Loucy (cell line): ENCODE measurements at regions not wholly inside any gene's neighbourhood (a gene's known extent, or its start where the extent isn't known, plus 50 kb on each side); places are given as distances from the start of the nearest gene placed in this dataset.

Source experiments
- H2AFZ ChIP-seq: fragments of 200-600 bp; sonication (generic); 2 replicates; pipeline ENCODE4 v1.6.0; 2016; ENCODE audit warnings: antibody characterized with exemption, mild to moderate bottlenecking, low read length, moderate library complexity
- H3F3A ChIP-seq: fragments of 200-600 bp; 2 replicates; pipeline ENCODE4 v1.6.0; 2016; ENCODE audit warnings: antibody characterized with exemption, low read depth, mild to moderate bottlenecking
- H3K27me3 ChIP-seq: fragments of 200-600 bp; sonication (generic); 2 replicates; pipeline ENCODE4 v1.6.1; 2014; ENCODE audit warnings: low read length, mild to moderate bottlenecking; ENCODE audit not compliant: insufficient read depth, poor library complexity, severe bottlenecking
- H3K36me3 ChIP-seq: fragments of 200-600 bp; sonication (generic); 2 replicates; pipeline ENCODE4 v1.6.1; 2016; ENCODE audit warnings: low read length; ENCODE audit not compliant: insufficient read depth
- H3K4me1 ChIP-seq: fragments of 200-600 bp; sonication (generic); 2 replicates; pipeline ENCODE4 v1.5.1; 2014; ENCODE audit warnings: low read length, mild to moderate bottlenecking; ENCODE audit not compliant: insufficient read depth, poor library complexity, severe bottlenecking
- H3K4me2 ChIP-seq: fragments of 200-600 bp; sonication (generic); 2 replicates; pipeline ENCODE4 v1.6.0; 2014; ENCODE audit warnings: antibody characterized with exemption, low read length, low read depth, mild to moderate bottlenecking; ENCODE audit not compliant: poor library complexity, severe bottlenecking
- H3K4me3 ChIP-seq: fragments of 200-600 bp; sonication (generic); 2 replicates; pipeline ENCODE4 v1.5.1; 2014; ENCODE audit warnings: low read length, mild to moderate bottlenecking, mixed read lengths; ENCODE audit not compliant: poor library complexity, severe bottlenecking
- H3K79me2 ChIP-seq: fragments of 200-600 bp; sonication (generic); 2 replicates; pipeline ENCODE4 v1.6.1; 2014; ENCODE audit warnings: low read length; ENCODE audit not compliant: insufficient read depth
- H3K9ac ChIP-seq: fragments of 200-600 bp; sonication (generic); 2 replicates; pipeline ENCODE4 v1.6.0; 2014; ENCODE audit warnings: mild to moderate bottlenecking, low read depth, low read length, moderate library complexity; ENCODE audit not compliant: poor library complexity, severe bottlenecking
- H3K9me2 ChIP-seq: fragments of 200-600 bp; sonication (generic); replicated peaks from 2 replicates; pipeline ENCODE4 v1.6.1; 2016; ENCODE audit warnings: low read depth, low read length, mixed read lengths
- H3K9me3 ChIP-seq: fragments of 200-600 bp; sonication (generic); 2 replicates; pipeline ENCODE4 v1.6.1; 2014; ENCODE audit warnings: mild to moderate bottlenecking, antibody characterized with exemption, low read length, low read depth; ENCODE audit not compliant: insufficient read depth
- H4K20me1 ChIP-seq: fragments of 200-600 bp; sonication (generic); 2 replicates; pipeline ENCODE4 v1.6.0; 2014; ENCODE audit warnings: antibody characterized with exemption, low read length, mild to moderate bottlenecking; ENCODE audit not compliant: insufficient read depth, poor library complexity, severe bottlenecking
- CTCF ChIP-seq: fragments of 200-600 bp; sonication (generic); conservative IDR thresholded peaks from 2 replicates; pipeline ENCODE4 v1.5.1; 2014; ENCODE audit warnings: mild to moderate bottlenecking, antibody characterized with exemption, low read length
- EZH2phosphoT487 ChIP-seq: fragments of 200-600 bp; IDR thresholded peaks from 2 replicates; pipeline ENCODE4 v1.6.1; 2018; ENCODE audit warnings: antibody characterized with exemption, mild to moderate bottlenecking, moderate library complexity, borderline replicate concordance

DNA sequence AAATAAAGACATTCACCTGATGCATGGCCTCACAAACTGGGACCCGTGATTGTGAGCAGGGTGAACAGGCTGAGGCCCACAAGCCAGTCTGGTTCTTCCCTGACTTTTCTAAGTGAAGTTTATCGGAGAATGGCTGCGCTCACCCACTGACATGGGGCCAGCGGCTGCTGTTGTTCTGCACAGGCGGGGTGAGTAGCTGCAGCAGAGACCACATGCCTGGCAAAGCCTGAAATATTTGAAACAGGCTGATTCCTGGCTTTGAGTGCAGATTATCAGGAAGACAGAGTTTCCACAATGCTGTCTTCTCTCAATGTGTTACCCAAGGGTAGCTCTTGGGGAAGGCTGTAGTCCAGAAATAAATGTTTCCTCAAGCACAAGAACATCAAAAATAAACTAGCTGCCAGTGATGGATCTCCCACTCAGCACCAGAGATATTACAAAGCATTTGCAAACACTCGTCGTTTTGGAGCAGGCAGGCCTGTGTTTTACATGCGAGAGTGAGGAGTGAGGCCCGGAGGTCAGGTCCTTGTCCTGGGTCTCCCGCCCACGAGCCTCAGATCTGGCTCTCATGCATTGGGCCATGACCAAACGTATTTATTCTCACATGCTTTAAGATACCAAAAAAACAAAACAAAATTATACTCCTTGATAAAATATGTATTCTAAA is 647.1 kb downstream of the GALR1 start:
- TF ChIP-seq EZH2phosphoT487 (no peak), CTCF (no peak)

DNA sequence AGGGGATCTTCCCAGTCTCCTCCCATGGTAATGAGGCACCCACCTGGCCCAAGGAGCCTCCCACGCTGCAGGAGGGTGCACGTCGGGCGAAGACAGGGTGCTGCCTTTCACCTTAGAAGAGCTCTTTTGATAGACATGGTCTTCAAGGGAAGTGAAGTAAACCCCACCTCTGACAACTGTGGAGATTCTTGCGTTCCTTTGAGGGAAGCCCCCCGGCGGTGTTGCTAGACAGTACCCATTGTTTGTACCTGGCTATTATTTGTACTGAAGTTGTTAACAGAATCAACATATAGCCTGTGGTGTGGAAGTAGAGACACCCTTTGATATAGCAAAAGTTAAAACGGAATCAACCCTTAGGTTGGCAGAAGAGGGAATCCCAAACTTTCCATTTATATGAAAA is 648.0 kb downstream of the GALR1 start:
- H4K20me1 ChIP-seq, result no peaks in the 10 kb centered on the region
- H3K9me2 ChIP-seq, result no peaks in the 10 kb centered on the region
- no peak overlapping the region for H3K4me3 ChIP-seq
- no peak for TF ChIP-seq EZH2phosphoT487
- TF ChIP-seq CTCF, result no peak
- H3K27me3 ChIP-seq, result no peaks in the 10 kb centered on the region
- no peaks in the 10 kb centered on the region for H3F3A ChIP-seq
- H3K36me3 ChIP-seq, result no peaks in the 10 kb centered on the region
- H3K79me2 ChIP-seq, result no peaks in the 10 kb centered on the region
- no peak overlapping the region for H3K9ac ChIP-seq
- H3K4me1 ChIP-seq, result no peaks in the 10 kb centered on the region
- H3K4me2 ChIP-seq, result no peak overlapping the region
- no peak overlapping the region for H2AFZ ChIP-seq
- no peaks in the 10 kb centered on the region for H3K9me3 ChIP-seq

More for the DNA sequence above, 647.1 kb downstream of the GALR1 start:
- no peaks in the 10 kb centered on the region for H4K20me1 ChIP-seq
- no peaks in the 10 kb centered on the region for H3K9me3 ChIP-seq
- H3K4me1 ChIP-seq, result no peaks in the 10 kb centered on the region
- no peak overlapping the region for H3K4me2 ChIP-seq
- H3K9me2 ChIP-seq, result no peaks in the 10 kb centered on the region
- no peaks in the 10 kb centered on the region for H3K79me2 ChIP-seq
- no peak overlapping the region for H3K4me3 ChIP-seq
- no peaks in the 10 kb centered on the region for H3K27me3 ChIP-seq
- H3F3A ChIP-seq, result no peaks in the 10 kb centered on the region
- H3K9ac ChIP-seq, result no peak overlapping the region
- no peak overlapping the region for H2AFZ ChIP-seq
- no peaks in the 10 kb centered on the region for H3K36me3 ChIP-seq

GRCh38 chr18:77899972-77900754 is 650.5 kb downstream of the GALR1 start:
- no peaks in the 10 kb centered on the region for H3K79me2 ChIP-seq
- H3K4me3 ChIP-seq, result peak overlapping the region; percentile 58
- H3K36me3 ChIP-seq, result no peaks in the 10 kb centered on the region
- H3K4me1 ChIP-seq, result no peaks in the 10 kb centered on the region
- TF ChIP-seq CTCF, result peak; percentile 55
- no peak for TF ChIP-seq EZH2phosphoT487
- H3K4me2 ChIP-seq, result peak overlapping the region; percentile 62
- no peaks in the 10 kb centered on the region for H3F3A ChIP-seq
- H3K9me2 ChIP-seq, result no peaks in the 10 kb centered on the region
- peak overlapping the region; percentile 86 for H2AFZ ChIP-seq
- H4K20me1 ChIP-seq, result no peaks in the 10 kb centered on the region
- no peaks in the 10 kb centered on the region for H3K9me3 ChIP-seq
- no peak overlapping the region for H3K9ac ChIP-seq
- H3K27me3 ChIP-seq, result no peaks in the 10 kb centered on the region
